Naive thymus-derived CD4-positive, alpha-beta T cell (primary cell): ENCODE measurements at regions not wholly inside any gene's neighbourhood (a gene's known extent, or its start where the extent isn't known, plus 50 kb on each side); places are given as distances from the start of the nearest gene placed in this dataset.

ENCODE experiments used
- ATAC-seq: fragments of 150-1000 bp; cut with Tn5 transposase; 2 replicates; pipeline ENCODE4 v1.10.0; 2021; ENCODE audit warnings: mild to moderate bottlenecking, moderate library complexity
- CTCF ChIA-PET: fragments of 350-600 bp; sonication (Branson Sonifier 250); formaldehyde crosslinking; loops from one replicate; lab custom pipeline; 2021; ENCODE audit warnings: antibody characterized with exemption; lab: Charles Lee
- POLR2A ChIA-PET: fragments of 350-600 bp; sonication (Branson Sonifier 250); formaldehyde crosslinking; loops from one replicate; lab custom pipeline; 2021; ENCODE audit warnings: antibody characterized with exemption, inconsistent platforms; lab: Charles Lee
- DNase-seq, 9 donors: peaks; one replicate each; pipeline versions ENCODE4 v3.0.0 to v3.0.0-alpha.2; 2020 to 2022; ENCODE audit warnings: mixed read lengths in 1 of 9
- H3K27ac ChIP-seq: one replicate; pipeline ENCODE4 v1.7.0; 2013; ENCODE audit warnings: mild to moderate bottlenecking, low read depth, low read length, moderate library complexity
- H3K27me3 ChIP-seq, 2 donors: one replicate each; pipeline ENCODE4 v1.7.0; 2013; ENCODE audit warnings: low read length in 2 of 2, mild to moderate bottlenecking in 2 of 2, moderate library complexity in 2 of 2; ENCODE audit not compliant: control insufficient read depth in 2 of 2, insufficient read depth in 2 of 2
- H3K36me3 ChIP-seq, 3 experiments: 1 replicate in 2 of 3; 2 replicates in 1 of 3; pipeline ENCODE4 v1.7.0; 2013; ENCODE audit warnings: low read length in 3 of 3, mild to moderate bottlenecking in 3 of 3, moderate library complexity in 1 of 3; ENCODE audit not compliant: insufficient read depth in 3 of 3, control insufficient read depth in 2 of 3
- H3K4me1 ChIP-seq, 2 donors: one replicate each; pipeline ENCODE4 v1.7.0; 2013; ENCODE audit warnings: low read length in 2 of 2, mild to moderate bottlenecking in 2 of 2, moderate library complexity in 1 of 2; ENCODE audit not compliant: control insufficient read depth in 2 of 2, insufficient read depth in 2 of 2
- H3K4me3 ChIP-seq: 2 replicates; pipeline ENCODE4 v1.7.0; 2013; ENCODE audit warnings: mild to moderate bottlenecking, low read length
- H3K9me3 ChIP-seq, 3 experiments: 1 replicate in 2 of 3; 2 replicates in 1 of 3; pipeline ENCODE4 v1.7.0; 2013; ENCODE audit warnings: low read length in 3 of 3; ENCODE audit not compliant: control insufficient read depth in 2 of 3
- H3K27ac Mint-ChIP-seq, 9 donors: one replicate each; pipeline ENCODE4 v1.8.0; 2020 to 2022; ENCODE audit warnings: mixed read lengths in 9 of 9, mild to moderate bottlenecking in 8 of 9, moderate library complexity in 5 of 9, inconsistent platforms in 2 of 9
- H3K27me3 Mint-ChIP-seq, 5 donors: one replicate each; pipeline ENCODE4 v1.8.0; 2021 to 2022; ENCODE audit warnings: mixed read lengths in 5 of 5, mild to moderate bottlenecking in 1 of 5
- H3K36me3 Mint-ChIP-seq, 5 donors: one replicate each; pipeline ENCODE4 v1.8.0; 2020 to 2022; ENCODE audit warnings: mixed read lengths in 5 of 5, mild to moderate bottlenecking in 3 of 5, inconsistent platforms in 1 of 5
- H3K4me1 Mint-ChIP-seq, 7 donors: one replicate each; pipeline ENCODE4 v1.8.0; 2020 to 2022; ENCODE audit warnings: mixed read lengths in 7 of 7, mild to moderate bottlenecking in 3 of 7, inconsistent platforms in 1 of 7
- H3K4me3 Mint-ChIP-seq, 10 donors: one replicate each; pipeline ENCODE4 v1.8.0; 2020 to 2022; ENCODE audit warnings: mild to moderate bottlenecking in 10 of 10, mixed read lengths in 10 of 10, moderate library complexity in 6 of 10, inconsistent platforms in 2 of 10
- H3K9me3 Mint-ChIP-seq, 11 donors: one replicate each; pipeline ENCODE4 v1.8.0; 2020 to 2022; ENCODE audit warnings: mixed read lengths in 11 of 11, mild to moderate bottlenecking in 4 of 11, inconsistent platforms in 1 of 11, moderate library complexity in 1 of 11
- intact Hi-C, 2 donors: fragments of 100-400 bp; cut with micrococcal nuclease; formaldehyde crosslinking; loops; one replicate each; pipeline ENCODE4 v1.15.1; 2023

- ChIA-PET POLR2A (no interaction called here), CTCF (no interaction called here)
Observed at GRCh38 chr12:113766131-113766878, 199.8 kb downstream of the RBM19 start.

GRCh38 chr12:113764661-113765060, 201.5 kb downstream of the RBM19 start:
- Mint-ChIP-seq H3K4me1 (peaks cover 0 to 5% (median 0%) of the 10 kb centered on the region in 7 donors), H3K36me3 (no peaks in the 10 kb centered on the region), H3K4me3 (no peak overlapping the region), H3K27me3 (peaks cover 4 to 47% (median 22%) of the 10 kb centered on the region in 5 donors), H3K9me3 (peaks cover 0 to 5% (median 0%) of the 10 kb centered on the region in 11 donors), H3K27ac (no peak overlapping the region)
- CTCF ChIA-PET = no interaction called here
- POLR2A ChIA-PET = no interaction called here
- H3K36me3 ChIP-seq = no peaks in the 10 kb centered on the region
- DNase-seq (no peak), ATAC-seq (no peak)
- no peaks in the 10 kb centered on the region for H3K27me3 ChIP-seq
- H3K4me1 ChIP-seq = no peaks in the 10 kb centered on the region
- intact Hi-C loops = no loop called here
- no peak overlapping the region for H3K27ac ChIP-seq
- no peaks in the 10 kb centered on the region for H3K9me3 ChIP-seq
- H3K4me3 ChIP-seq = no peak overlapping the region

More at GRCh38 chr12:113766131-113766878, 199.8 kb downstream of the RBM19 start:
- DNase-seq (no peak), ATAC-seq (no peak)
- H3K9me3 Mint-ChIP-seq = peaks cover 0 to 5% (median 0%) of the 10 kb centered on the region in 11 donors
- no peaks in the 10 kb centered on the region for H3K9me3 ChIP-seq
- intact Hi-C loops = no loop called here
- H3K27ac Mint-ChIP-seq = no peak overlapping the region
- H3K36me3 ChIP-seq = no peaks in the 10 kb centered on the region
- no peaks in the 10 kb centered on the region for H3K36me3 Mint-ChIP-seq
- H3K27me3 Mint-ChIP-seq = peaks cover 4 to 35% (median 21%) of the 10 kb centered on the region in 5 donors
- H3K27ac ChIP-seq = no peak overlapping the region
- H3K27me3 ChIP-seq = no peaks in the 10 kb centered on the region
- no peak overlapping the region for H3K4me3 ChIP-seq
- H3K4me1 ChIP-seq = no peaks in the 10 kb centered on the region
- H3K4me1 Mint-ChIP-seq = peaks cover 0 to 5% (median 0%) of the 10 kb centered on the region in 7 donors
- no peak overlapping the region for H3K4me3 Mint-ChIP-seq

- peaks cover 0 to 5% (median 0%) of the 10 kb centered on the region in 7 donors for H3K4me1 Mint-ChIP-seq
- Histone ChIP-seq H3K27me3 (no peaks in the 10 kb centered on the region), H3K27ac (no peak overlapping the region), H3K4me3 (no peak overlapping the region), H3K9me3 (no peaks in the 10 kb centered on the region), H3K4me1 (no peaks in the 10 kb centered on the region), H3K36me3 (no peaks in the 10 kb centered on the region)
- ChIA-PET POLR2A (no interaction called here), CTCF (no interaction called here)
- peaks cover 0 to 7% (median 0%) of the 10 kb centered on the region in 11 donors for H3K9me3 Mint-ChIP-seq
- ATAC-seq (peak; percentile 27), DNase-seq (no peak)
- no peaks in the 10 kb centered on the region for H3K36me3 Mint-ChIP-seq
- no peak overlapping the region for H3K27ac Mint-ChIP-seq
- intact Hi-C loops = no loop called here
- peaks cover 4 to 53% (median 22%) of the 10 kb centered on the region in 5 donors for H3K27me3 Mint-ChIP-seq
- H3K4me3 Mint-ChIP-seq = no peak overlapping the region
Observed at GRCh38 chr12:113762882-113763816, 203.0 kb downstream of the RBM19 start.

- Mint-ChIP-seq H3K4me3 (no peak overlapping the region), H3K27ac (no peak overlapping the region), H3K36me3 (no peaks in the 10 kb centered on the region), H3K27me3 (peaks cover 4 to 49% (median 25%) of the 10 kb centered on the region in 5 donors), H3K4me1 (peaks cover 0 to 5% (median 0%) of the 10 kb centered on the region in 7 donors), H3K9me3 (peaks cover 0 to 7% (median 0%) of the 10 kb centered on the region in 11 donors)
- ATAC-seq (no peak), DNase-seq (no peak)
- Histone ChIP-seq H3K4me1 (no peaks in the 10 kb centered on the region), H3K27ac (no peak overlapping the region), H3K4me3 (no peak overlapping the region), H3K9me3 (no peaks in the 10 kb centered on the region), H3K27me3 (no peaks in the 10 kb centered on the region), H3K36me3 (no peaks in the 10 kb centered on the region)
- intact Hi-C loops = no loop called here
- POLR2A ChIA-PET = no interaction called here
- CTCF ChIA-PET = no interaction called here
Observed at GRCh38 chr12:113762155-113762881, 203.8 kb downstream of the RBM19 start.

- Histone ChIP-seq H3K27ac (no peak overlapping the region), H3K4me3 (no peak overlapping the region), H3K9me3 (no peaks in the 10 kb centered on the region), H3K27me3 (no peaks in the 10 kb centered on the region), H3K4me1 (no peaks in the 10 kb centered on the region), H3K36me3 (no peaks in the 10 kb centered on the region)
- Mint-ChIP-seq H3K9me3 (peaks cover 0 to 7% (median 0%) of the 10 kb centered on the region in 11 donors), H3K27ac (no peak overlapping the region), H3K27me3 (peaks cover 4 to 50% (median 32%) of the 10 kb centered on the region in 5 donors), H3K36me3 (no peaks in the 10 kb centered on the region), H3K4me1 (no peaks in the 10 kb centered on the region), H3K4me3 (no peak overlapping the region)
- no peak for DNase-seq
- no peak for ATAC-seq
- ChIA-PET POLR2A (no interaction called here), CTCF (no interaction called here)
- intact Hi-C loops = no loop called here
Observed at GRCh38 chr12:113759135-113759534, 207.0 kb downstream of the RBM19 start.

- Histone ChIP-seq H3K27me3 (no peaks in the 10 kb centered on the region), H3K4me1 (no peaks in the 10 kb centered on the region), H3K9me3 (no peaks in the 10 kb centered on the region), H3K27ac (no peak overlapping the region), H3K36me3 (no peaks in the 10 kb centered on the region), H3K4me3 (no peak overlapping the region)
- ChIA-PET CTCF (no interaction called here), POLR2A (no interaction called here)
- H3K9me3 Mint-ChIP-seq = peaks cover 0 to 7% (median 0%) of the 10 kb centered on the region in 11 donors
- intact Hi-C loops = no loop called here
- H3K36me3 Mint-ChIP-seq = no peaks in the 10 kb centered on the region
- H3K4me3 Mint-ChIP-seq = no peak overlapping the region
- ATAC-seq (no peak), DNase-seq (no peak)
- H3K27me3 Mint-ChIP-seq = peaks cover 4 to 53% (median 31%) of the 10 kb centered on the region in 5 donors
- H3K4me1 Mint-ChIP-seq = no peaks in the 10 kb centered on the region
- H3K27ac Mint-ChIP-seq = no peak overlapping the region
Observed at GRCh38 chr12:113758165-113758924, 207.8 kb downstream of the RBM19 start.
